ENCODE measurements at regions not wholly inside any gene's neighbourhood (a gene's known extent, or its start where the extent isn't known, plus 50 kb on each side); places are given as distances from the start of the nearest gene placed in this dataset.

- TF ChIP-seq CTCF (conservative IDR thresholded peaks at IDR 0.05; ENCODE audit: low read depth, low read length) (no peak), EZH2 (IDR thresholded peaks at IDR 0.05; ENCODE audit: low read length, unreplicated experiment) (no peak)
Measured at GRCh38 chr4:149234798-149235197, 580.8 kb downstream of the IQCM start.

All from PC-3 (cell line).